HG03095 (cell line): ENCODE measurements at regions not wholly inside any gene's neighbourhood (a gene's known extent, or its start where the extent isn't known, plus 50 kb on each side); places are given as distances from the start of the nearest gene placed in this dataset.
"Not testable (repeated sequence)": the region's sequence is repeated elsewhere in the genome, so short reads cannot be mapped to it uniquely, and the experiment has no call there.

ENCODE experiments used
- ATAC-seq: cut with Tn5 transposase; IDR thresholded peaks from one replicate; pipeline ENCODE4 v1.9.1; 2021; ENCODE audit warnings: moderate library complexity; ENCODE audit not compliant: unreplicated experiment

DNA sequence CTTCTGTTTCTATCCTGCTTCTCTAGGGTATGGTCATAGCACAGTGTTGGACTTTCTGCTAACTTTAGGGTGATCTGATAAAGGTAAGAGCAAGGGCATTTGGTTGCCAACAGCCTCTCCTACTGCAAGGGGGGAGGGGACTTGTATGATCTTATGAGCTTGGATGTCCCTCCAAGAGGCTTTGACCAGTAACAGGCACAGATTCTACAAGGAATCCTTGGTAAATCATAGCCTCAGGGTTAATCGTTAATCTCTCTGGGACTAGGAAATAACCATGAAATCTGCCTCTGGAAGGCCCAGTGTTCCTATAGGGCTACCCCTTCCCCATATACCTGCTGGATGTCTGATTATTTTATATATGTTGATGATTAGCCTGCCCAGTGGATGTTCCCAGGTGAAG lies 134.8 kb upstream of the TNFSF4 start:
- no peak for ATAC-seq

DNA sequence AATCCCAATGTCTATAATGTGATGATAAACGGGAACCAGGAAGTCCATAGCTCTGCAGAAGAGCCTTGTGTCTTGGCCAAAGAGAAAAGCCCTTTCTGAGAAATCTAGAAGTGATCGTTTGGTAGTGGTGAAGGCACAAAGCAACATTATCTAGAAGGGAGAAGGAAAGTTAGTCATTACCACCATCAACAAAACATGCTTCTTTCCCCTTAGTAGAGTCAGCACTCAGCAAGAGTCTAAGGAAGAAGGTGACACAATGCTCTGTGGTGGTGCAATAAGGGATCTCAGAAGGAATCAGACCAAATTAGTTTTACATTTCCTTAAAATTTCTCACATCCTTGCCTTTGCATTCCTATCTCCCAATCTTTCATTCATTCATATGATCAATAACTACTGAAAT lies 134.4 kb upstream of the PRDX6 start:
- ATAC-seq: no peak

GRCh38 chr1:173344034-173344743 lies 132.9 kb upstream of the PRDX6 start:
- no peak for ATAC-seq

DNA sequence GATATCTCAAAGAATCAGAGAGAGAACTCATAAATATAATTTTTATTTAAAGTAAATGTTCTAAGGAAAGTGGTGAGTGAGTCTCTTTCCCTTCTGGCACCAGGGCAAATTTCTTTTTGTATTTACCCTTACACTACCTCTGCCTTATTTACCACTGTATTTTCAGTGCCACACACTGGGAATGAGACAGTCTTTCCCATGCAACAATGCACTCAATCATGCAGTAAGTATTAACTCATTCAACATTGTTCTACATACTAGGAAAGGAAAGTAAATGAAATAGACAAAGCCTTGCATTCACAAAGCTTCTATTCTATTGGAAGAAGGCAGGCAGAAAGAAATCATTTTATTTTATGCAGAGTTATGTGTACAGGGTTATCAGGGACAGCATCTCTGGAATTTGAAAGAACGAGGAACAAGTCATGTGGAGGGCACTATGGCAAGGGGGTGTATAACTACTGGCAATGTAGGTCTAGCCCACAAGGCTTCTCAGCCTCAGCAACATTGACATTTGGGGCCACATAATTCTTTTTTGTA lies 129.8 kb upstream of the PRDX6 start:
- ATAC-seq: no peak

- not testable (repeated sequence) for ATAC-seq
Measured at GRCh38 chr1:173352635-173353034, 124.5 kb upstream of the PRDX6 start.

DNA sequence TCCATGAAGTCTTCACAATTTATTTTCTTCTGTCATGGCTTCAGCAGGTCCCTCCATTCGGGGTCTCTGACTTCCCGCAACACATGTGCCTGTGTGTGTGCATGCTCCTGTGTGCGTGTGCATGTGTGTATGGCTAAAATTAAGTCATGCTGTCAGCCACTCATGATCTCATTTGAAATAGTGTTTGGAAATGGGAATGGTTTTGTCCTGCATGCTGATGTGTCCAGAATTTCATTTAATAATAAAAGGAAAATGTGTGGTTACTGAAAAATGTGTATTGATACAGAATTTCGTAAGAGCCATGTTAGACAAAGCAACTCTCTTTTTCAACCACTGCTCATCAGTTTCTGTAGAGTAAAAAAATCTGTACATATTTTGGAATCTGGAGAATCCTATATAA lies 123.8 kb upstream of the PRDX6 start:
- no peak for ATAC-seq

DNA sequence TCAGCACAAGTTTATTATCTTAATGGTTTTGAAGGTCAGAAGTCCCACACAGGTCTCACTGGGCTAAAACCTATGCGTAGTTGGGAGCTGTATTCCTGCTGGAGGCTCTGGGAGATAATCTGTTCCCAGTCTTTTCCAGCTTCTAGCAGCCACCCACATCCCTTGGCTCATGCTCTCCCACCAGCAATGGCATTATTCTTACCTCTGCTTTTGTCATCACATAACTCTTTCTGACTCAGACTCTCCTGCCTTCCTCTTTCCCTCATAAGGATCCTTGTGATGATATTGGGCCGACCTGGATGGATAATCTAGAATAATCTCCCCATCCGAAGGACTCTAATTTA lies 122.2 kb upstream of the PRDX6 start:
- ATAC-seq: no peak

DNA sequence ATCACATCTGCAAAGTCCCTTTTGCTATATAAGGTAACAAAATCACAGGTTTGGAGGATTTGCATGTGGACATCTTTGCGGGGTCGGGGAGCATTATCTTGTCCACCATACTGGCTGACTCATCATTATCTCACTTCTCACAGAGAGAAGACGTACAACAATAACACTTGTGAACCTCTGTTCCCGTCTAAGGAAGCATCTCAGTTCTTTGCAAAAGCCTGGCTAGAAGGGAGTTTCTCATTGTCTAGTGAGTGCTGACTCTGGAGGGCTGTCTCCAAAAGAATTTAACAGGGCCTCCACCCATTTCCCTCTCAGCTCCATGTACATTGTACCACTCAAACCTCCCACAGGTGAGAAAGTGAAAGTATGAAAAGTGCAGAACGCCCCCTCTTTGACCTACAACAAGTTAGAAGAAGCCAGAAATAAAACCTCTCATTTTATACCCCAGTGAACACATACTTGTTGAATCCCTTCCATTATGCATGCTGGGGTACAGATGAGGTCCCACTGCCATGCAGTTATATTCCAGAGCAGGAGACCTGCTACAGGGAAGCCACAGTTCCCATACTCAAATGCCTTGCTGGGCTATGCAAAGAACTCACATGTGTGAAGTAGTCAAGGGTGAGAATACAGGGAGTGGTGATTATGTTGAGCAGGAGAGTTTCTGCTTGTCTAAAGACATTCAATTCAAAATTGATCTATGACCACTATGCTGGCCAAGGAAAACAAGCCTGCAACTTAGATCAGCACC lies 121.7 kb upstream of the PRDX6 start:
- peak; percentile 54 for ATAC-seq

- peak; percentile 48 for ATAC-seq
Measured at GRCh38 chr1:173356191-173356762, 120.9 kb upstream of the PRDX6 start.

- no peak for ATAC-seq
Measured at GRCh38 chr1:173360487-173361063, 116.6 kb upstream of the PRDX6 start.

- no peak for ATAC-seq
Measured at GRCh38 chr1:173362543-173362942, 114.6 kb upstream of the PRDX6 start.

DNA sequence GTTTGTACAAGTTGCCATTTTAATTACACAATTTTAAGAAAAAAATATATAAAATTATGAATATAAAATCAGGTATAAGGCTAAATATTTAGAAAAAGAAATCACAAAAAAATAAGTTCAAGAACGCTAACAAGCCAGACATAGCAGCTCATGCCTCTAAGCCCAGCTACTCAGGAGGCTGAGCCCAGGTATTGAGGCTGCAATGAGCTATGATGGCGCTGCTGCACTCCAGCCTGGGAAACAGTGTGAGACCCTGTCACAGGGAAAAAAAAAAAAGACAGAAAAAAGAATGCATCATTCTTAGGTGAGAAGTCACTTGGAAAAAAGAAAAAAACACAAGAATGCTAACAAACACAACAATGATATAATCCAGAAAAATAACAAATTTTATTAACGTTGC lies 112.3 kb upstream of the PRDX6 start:
- no peak for ATAC-seq

- ATAC-seq: no peak
Measured at GRCh38 chr1:173365341-173365740, 111.8 kb upstream of the PRDX6 start.

DNA sequence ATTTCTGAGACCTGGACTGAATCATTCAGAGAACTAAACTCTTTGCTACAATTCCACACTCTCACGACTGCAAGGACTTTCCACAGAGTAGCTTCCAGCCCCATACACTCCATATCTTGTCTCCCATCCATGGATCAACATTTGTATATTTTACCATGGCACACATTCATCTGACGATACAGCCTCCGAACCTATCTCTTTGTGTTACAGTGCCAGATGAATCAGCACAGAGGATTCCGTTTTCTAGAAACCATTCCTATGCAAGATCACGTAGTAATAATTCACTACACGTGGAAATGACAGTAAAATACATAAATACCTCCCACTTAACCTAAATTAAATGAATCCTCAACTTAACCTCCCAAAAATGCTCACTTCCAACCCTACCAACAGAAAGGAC lies 110.0 kb upstream of the PRDX6 start:
- no peak for ATAC-seq

DNA sequence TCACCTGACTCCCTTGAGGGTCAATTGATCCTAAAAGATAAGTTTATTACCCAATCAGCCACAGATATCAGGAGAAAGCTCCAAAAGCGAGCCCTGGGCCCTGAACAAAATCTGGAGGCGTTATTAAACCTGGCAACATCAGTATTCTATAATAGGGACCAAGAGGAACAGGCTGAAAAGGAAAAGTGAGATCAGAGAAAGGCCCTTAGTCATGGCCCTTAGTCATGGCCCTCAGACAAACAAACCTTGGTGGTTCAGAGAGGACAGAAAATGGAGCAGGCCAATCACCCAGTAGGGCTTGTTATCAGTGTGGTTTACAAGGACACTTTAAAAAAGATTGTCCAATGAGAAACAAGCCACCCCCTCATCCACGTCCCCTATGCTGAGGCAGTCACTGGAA lies 106.5 kb upstream of the PRDX6 start:
- not testable (repeated sequence) for ATAC-seq

DNA sequence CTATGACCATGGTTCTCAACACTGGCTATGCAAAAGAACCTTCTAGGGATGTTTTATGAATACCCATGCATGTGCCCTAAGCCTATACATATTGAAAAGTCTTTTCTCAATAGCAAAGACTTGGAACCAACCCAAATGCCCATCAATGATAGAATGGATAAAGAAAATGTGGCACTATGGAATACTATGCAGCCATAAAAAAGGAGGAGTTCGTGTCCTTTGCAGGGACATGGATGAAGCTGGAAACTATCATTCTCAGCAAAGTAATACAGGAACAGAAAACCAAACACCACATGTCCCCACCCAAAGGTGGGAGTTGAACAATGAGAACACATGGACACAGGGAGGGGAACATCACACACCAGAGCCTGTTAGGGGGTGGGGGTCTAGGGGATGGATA lies 101.1 kb upstream of the PRDX6 start:
- ATAC-seq: not testable (repeated sequence)

DNA sequence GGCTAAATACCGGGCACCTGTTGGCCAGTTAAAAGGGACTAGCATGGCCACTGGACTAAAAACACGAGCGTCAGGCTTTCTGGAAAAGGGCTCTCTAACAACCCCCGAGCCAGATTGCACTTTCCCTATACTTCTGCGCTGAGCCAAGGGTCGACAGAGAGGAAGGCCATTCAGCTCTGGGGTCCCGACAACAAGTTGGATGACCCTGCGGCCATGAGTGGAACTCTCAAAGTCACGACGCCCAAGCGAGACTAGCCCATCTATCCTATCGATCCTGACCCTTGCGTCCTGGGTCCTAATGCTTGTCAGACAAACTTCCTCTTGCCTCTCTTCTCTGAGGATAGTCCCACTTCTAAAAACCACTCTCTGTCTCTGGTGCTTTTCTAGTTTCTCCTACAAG lies 99.9 kb upstream of the PRDX6 start:
- no peak for ATAC-seq

DNA sequence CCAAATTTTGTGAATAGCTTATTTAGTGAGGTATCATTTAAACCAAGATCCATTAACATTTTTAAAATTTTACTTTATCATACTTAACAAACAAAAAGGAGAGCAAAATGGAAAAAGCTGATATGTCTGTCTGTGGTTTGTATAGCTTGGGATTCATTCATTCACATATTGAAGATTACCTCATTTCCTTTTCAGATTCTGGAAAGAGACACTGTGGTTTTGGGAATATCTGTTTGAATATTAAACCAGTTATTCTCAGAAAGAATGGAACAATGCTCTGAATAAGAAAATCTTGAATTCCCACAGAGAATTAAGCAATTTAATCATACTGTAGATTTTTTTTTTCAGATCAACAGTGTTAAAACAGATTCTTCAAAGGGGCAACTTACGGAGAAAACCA lies 93.8 kb upstream of the PRDX6 start:
- ATAC-seq: no peak

DNA sequence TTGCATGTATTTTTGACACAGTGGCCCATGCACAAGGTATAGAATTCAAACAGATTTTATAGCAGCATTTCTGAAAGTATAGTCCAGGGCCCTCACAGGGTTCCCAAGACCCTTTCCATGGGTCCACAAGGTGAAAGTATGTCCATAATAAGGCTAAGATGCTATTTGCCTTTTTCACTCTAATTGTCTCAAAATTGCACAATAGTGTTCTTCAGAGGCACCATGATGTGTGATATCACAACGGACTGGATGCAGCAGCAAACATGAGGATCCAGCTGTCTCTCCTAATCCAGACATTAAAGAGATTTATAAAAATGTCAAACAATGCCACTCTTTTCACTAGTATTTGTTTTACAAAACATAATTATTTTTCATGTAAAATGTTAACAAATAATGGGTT lies 88.8 kb upstream of the PRDX6 start:
- ATAC-seq: no peak

- no peak for ATAC-seq
Measured at GRCh38 chr1:173392895-173393658, 84.1 kb upstream of the PRDX6 start.

- ATAC-seq: no peak
Measured at GRCh38 chr1:173393659-173394000, 83.5 kb upstream of the PRDX6 start.
